ENCODE measurements at regions not wholly inside any gene's neighbourhood (a gene's known extent, or its start where the extent isn't known, plus 50 kb on each side); places are given as distances from the start of the nearest gene placed in this dataset.

DNA sequence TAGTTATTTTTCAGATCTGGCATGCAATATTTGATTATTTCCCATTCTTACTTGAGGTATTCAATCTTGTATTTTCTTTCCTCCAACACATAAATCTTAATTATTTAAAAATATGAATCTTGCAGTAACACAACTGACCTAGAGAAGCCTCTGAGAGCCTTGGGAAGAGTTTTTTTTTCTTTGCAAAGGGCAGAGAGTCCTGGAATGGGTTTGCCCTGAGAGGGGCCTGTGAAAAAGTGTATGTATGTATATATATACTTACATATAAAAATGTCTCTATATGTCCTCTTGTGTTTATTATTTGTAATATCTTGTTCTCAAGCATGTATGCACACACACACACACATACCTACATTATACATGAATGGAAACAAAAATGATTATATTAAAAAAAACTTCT lies 801.2 kb upstream of the SLITRK1 start:
- no peak for DNase-seq (ENCODE audit: low read depth in 1 of 2, low spot score in 1 of 2)

DNA sequence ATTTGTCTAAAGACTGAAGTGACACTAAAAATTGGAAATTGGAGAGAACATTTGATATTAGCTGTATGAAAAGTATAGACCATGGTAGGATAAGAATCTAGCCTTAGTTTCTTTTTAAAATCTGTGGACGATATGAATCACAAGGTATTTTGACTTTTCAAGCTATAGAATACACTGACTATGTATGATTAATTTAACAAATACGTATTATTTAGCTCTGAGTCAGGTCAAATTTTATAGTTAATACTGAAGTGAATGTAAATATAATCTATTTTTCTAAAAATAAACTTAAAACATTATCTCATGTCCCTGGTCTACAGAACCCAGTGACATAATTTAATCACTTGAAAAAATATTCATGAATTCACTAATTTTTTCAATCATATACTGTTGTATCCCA lies 795.6 kb upstream of the SLITRK1 start:
- no peak for DNase-seq (ENCODE audit: low read depth in 1 of 2, low spot score in 1 of 2)

DNA sequence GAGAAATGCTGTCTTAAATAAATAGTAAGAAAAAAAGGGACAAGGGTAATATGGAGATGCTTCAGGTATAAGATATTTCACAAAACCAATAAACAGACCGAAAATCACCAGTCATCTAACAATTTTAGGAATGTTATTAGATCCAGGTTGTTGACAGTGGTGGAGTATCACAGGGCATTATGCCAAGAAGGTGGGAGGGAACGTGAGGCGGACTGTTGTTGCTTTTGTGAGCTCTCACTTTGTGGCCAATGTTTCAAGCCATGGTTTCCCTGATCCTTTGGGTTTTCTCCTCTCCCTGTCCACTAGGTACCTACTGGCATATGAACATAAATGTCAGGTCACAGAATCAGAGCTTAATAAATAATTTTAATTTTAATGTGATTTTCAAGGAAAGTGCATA lies 790.3 kb upstream of the SLITRK1 start:
- no peak for DNase-seq (ENCODE audit: low read depth in 1 of 2, low spot score in 1 of 2)

DNA sequence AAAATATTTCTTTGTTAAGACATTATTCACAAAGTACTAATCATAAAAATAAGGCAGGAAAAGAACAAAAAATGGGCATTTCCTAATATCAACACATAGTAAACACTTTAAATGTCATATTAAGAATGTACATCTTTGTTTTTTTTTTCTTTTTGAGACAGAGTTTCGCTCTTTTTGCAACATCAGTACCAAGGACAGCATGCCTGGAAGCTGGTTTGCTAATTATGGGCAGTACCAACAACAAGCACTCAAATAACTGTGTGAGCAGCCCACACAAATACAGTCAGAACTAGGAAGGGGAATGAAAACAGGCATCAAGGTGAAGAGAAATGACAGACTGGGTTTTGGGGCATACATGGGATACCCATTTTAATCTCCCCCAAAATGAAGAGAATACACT lies 788.0 kb upstream of the SLITRK1 start:
- DNase-seq (ENCODE audit: low read depth in 1 of 2, low spot score in 1 of 2), result no peak

DNA sequence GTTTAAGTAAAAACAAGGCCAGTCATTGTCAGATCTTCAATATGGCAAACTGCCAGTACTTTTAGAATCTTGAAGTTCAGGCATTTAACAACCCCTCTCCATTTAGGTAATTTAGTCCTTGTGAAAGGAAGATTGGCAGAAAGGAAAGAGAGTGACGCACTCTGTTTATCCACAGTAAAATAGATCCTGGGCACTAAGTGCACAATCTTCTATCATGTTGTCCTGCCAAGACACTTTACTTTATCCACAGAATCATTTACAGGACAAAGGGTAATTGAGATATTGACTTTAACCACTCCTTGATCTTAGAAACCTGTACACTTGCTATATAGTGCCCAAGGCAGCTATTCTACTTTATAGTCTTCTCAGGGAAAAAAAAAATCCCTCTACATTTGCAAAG lies 786.4 kb upstream of the SLITRK1 start:
- DNase-seq (ENCODE audit: low read depth in 1 of 2, low spot score in 1 of 2), result no peak

DNA sequence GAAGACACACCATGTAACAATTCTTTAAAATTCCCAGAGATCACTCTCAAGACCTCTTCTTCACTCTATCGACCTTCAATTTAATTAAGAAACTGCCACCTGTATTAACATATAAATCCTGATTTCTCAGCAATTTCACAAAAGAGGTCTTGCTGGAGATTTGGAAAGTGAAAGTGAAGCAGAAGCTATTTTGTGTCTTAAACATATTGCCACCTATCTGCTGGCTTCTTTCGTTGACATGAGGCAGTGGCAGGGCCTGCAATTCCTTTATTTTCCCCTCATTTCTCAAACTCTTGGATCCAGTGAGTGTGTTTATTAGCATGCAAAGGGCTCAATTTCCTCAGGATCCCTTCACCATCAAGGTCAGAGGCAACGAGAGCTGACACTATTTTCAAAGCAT lies 780.2 kb upstream of the SLITRK1 start:
- DNase-seq (ENCODE audit: low read depth in 1 of 2, low spot score in 1 of 2), result no peak

DNA sequence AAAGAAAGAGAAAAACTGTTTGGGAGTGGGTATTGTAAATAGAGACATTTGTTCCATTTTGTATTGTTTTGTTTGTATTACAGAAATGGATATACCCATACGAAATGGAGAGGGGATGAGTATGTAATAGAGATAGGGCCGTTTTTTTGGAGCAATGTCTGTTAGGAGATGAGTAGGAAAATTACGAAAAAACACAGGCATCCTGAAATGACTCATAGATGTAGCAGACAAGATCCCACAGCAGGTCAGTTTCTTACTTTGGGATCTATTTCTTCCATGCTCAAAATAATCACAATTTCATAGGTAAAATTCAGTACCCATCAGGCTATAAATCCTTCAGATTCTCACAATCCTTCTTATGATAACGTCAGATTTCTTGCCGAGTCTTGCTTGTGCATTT lies 779.4 kb upstream of the SLITRK1 start:
- DNase-seq (ENCODE audit: low read depth in 1 of 2, low spot score in 1 of 2), result no peak

DNA sequence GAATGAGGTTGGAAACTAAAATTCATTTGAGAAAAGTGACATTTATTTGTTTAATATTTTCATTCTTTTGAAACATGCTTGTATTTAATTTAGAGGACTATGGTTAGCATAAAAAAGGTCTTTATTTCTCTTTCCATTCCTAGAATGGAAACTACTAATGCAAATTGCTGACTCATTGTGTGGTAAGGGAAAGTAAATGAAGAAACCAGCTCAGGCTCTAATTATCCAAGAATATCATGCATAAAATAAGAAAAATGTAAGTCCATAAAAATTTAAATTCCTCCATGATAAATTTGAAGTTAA lies 777.0 kb upstream of the SLITRK1 start:
- no peak for DNase-seq (ENCODE audit: low read depth in 1 of 2, low spot score in 1 of 2)

DNA sequence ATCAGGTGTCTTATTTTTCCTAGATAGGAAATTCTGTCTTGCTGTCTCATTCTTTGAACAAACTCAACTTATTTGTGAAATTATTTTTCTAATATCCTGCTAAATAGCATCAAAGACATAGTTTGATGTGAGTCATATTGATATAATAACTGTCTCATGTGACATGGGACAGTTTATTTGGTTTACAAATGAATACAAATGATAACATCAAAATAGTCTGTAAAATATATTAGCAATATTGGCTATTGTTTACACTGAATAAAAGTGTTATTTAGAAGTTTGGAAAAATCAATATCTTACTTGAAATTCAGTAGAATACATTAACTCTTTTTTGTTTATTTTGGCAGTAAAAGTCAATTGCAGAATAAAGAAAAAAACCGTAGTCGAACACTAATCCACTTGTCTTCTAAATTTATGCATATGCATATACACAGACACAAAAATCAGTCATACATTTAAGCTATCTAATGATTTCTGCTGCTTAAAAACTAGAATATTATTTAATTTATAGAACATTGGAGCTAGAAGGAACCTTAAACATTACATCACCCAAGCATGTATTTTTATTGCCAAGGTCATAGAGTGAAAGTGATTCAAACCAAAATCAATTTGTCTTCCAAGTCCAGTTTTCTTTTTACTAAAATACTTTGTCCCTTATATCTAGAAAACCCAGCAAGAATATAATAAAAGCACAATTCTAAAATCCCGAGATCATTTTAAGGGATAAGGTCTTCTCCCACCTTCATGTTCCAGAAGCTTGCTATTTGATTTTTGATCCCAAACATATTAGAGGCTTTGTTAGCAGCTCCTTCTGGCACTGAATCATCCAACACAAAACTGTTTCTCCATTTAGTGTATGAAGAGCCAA lies 776.5 kb upstream of the SLITRK1 start:
- no peak for DNase-seq (ENCODE audit: low read depth in 1 of 2, low spot score in 1 of 2)

DNA sequence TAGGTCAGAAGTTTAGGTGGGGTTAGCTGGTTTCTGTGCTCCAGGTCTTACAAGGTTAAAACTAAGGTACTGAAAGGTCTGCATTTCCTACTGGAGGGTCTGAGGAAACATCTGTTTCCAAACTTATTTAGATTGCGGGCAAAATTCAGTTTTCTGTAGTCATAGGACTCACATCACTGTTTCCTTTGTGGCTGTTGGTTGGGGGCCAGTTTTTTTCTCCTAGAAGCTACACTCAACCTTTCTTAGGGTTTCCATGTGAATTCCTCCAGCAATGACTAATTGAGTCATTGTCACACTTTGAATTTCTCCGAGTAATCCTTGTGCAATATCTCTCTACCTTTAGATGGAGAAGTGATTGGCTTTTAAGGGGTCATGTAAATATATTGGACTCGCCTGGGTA lies 773.4 kb upstream of the SLITRK1 start:
- DNase-seq (ENCODE audit: low read depth in 1 of 2, low spot score in 1 of 2), result no peak

DNA sequence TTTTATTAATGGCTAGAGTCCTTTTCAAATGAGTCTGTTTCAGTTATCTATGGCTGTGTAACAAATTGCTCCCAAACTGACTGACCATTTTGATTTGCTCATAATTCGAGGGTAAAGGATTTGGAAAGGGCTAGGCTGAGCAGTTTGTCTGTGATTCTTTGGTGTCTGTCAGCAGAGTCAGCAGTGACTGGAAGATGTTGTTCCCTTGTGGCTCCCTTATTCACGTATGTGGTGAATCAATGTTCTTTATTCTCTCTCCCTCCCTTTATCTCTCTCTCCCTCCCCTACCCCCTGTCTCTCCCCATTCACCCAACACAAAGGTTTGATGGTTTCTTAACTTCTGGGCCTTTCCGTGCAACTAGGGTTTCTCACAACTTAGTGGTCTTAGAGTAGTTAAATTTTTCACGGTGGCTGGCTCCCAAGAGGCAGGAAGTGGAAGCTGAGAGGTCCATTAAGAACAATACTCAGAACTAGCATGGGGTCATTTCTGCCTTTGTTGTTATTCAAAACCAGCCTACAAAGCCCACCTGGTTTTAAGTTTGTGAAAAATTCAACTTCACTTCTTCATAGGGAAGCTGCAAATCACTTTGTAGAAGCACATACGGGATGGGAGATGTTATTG lies 772.5 kb upstream of the SLITRK1 start:
- DNase-seq (ENCODE audit: low read depth in 1 of 2, low spot score in 1 of 2), result no peak

DNA sequence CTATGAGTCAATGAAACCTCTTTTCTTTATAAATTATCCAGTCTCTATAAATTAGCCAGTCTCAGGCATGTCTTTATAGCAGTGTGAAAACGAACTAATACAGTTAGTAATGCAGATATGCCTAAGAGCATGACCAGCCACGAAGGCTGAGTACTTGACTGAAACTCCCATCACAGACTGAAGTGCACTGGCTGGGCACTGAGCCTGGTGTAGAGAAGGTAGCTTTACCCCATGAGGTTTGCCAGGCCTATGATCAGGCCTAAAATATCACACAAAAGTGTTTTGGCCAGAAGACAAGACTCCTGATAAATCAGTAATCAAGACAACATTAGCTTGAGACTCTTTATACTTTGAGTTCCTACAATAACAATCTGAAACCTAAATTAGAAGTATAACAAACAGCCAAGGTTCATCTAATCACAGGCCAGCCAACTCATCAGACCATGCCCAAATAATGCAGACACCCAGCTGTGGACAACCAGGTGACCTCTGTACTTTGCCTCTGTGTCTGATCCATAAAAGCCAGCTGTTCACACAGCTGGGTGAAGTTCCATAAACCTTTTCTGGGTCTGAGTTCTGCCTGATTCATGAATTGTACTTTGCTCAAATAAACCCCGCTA lies 771.8 kb upstream of the SLITRK1 start:
- DNase-seq (ENCODE audit: low read depth in 1 of 2, low spot score in 1 of 2), result no peak

DNA sequence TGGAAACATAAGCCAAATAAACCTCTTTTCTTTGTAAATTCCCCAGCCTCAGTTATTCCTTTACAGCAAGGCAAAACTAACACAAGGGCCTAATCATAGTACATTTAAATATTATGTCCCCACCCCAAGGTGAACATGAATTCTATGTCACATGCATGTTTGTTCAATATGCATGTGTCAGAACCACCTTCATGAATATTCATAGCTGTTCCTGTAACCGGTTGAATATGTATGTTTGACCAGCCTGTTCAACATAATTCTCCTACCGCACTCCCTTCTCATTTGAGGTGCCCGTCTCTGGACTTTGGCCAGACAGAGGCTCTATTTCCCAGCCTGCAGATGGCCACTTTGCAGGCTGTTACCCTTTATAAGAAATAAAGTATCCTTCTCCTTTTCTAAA lies 769.4 kb upstream of the SLITRK1 start:
- no peak for DNase-seq (ENCODE audit: low read depth in 1 of 2, low spot score in 1 of 2)

DNA sequence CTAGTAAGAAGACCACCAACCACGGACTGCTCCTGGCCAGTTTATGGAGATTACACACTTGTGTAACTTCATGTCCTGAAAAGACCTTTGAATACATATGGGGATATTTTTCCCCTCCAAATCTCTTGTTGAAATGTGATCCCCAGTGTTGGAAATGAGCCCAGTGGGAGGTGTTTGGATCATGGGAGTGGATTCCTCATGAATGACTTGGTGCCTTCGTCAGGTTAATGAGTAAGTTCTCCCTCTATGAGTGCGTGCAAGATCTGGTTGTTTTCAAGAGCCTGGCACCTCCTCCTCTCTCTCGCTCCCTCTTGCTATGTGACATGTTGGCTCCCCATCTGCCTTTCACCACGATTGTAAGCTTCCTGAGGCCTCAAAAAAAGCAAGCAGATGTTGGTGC lies 769.0 kb upstream of the SLITRK1 start:
- no peak for DNase-seq (ENCODE audit: low read depth in 1 of 2, low spot score in 1 of 2)

DNA sequence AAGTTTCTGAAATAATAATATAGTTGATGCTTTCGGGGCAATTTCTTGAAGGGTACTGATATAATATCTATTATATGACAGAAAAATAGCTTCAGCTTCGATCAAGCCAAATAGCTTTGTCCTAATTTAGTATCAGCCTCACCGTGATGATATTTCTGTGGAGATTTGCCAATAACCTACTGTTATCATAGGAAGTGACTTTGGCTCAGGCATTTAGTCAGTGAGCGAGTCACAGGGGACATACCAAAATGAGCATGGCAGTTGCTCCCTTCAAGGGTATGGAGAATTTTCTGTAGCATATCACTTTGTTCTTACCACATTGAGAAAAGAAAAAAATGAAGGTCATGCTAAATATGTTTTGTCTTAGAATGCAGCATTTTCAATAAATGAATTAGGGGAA lies 767.6 kb upstream of the SLITRK1 start:
- DNase-seq (ENCODE audit: low read depth in 1 of 2, low spot score in 1 of 2), result no peak

DNA sequence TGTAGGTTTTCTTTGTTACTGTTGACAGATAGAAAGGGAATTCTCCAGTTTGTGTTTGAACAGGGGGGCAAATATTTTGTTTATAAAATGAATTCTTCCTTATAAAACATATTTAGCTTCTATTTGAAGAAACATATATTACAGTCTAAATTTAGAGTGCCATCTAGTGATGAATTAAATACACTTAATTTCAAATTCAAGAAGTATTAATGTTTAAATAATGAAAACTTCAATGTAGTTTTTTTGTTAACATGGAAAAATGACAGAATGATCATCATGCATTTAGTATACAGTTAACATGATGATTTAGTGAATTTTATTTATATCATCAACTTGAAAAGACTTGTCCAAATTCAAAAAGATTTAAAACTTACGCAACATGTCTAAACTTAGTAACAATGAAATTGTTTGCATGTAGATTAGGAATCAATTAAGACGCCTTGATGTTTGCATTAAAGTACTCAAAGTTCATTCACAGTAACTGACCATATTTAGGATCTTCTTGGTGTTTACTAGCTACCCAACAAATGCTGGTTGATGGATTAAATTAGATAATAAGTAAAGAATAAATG lies 765.9 kb upstream of the SLITRK1 start:
- DNase-seq (ENCODE audit: low read depth in 1 of 2, low spot score in 1 of 2), result no peak

DNA sequence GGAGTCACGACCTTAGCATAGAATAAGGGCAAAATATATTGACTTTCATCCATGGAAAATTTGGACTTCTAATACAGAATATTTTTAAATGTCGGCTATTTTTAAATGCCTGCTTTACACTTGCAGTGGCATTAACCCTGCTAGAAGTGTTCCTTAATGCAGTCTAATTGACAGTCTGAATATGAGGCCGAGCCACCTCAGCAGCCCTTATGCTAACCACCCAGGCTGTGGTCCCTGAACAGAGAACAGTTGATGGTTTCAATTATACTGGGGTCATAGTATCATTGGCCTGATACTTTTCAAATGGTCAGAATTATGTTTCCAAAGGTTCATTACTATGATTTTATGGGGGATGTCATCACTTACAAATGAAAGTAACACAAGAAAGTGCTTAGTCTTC lies 764.7 kb upstream of the SLITRK1 start:
- no peak for DNase-seq (ENCODE audit: low read depth in 1 of 2, low spot score in 1 of 2)

DNA sequence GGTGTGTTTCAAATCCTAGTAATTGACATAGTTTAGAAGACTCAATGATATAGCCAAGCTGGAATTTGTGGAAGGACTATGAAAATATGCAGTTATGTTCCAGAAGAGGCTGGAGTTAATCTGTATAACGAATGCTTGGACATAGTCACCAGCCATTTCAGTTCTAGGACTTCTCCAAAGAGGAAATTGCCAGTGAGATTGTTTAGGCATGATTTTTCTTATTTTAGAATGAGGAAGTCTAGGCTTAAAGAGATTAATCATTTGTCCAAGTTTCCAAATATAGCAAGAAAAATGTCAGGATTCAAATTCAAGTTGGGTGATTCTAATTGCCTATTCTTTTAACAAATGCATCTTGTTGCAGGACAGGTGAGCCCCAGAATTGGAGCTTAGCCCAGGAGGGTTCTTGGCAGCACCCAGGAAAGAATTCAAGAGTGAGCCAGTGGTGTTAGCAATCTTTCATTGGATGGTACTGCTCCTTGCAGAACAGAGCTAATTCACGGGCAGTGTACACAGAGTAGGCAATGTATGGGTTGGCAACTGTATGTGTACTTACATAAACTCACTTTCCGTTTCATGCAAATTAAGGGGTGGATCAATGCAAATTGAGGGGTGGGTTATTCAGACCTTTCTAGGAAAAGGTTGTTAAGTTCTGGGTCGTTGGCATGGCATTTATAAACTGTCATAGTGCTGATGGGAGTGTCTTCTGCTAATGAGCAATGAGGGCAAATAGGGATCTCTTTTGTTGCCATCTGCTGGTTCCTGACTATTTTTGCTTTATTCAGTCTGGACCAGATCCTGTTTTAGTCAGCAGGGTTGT lies 763.1 kb upstream of the SLITRK1 start:
- DNase-seq (ENCODE audit: low read depth in 1 of 2, low spot score in 1 of 2), result no peak

DNA sequence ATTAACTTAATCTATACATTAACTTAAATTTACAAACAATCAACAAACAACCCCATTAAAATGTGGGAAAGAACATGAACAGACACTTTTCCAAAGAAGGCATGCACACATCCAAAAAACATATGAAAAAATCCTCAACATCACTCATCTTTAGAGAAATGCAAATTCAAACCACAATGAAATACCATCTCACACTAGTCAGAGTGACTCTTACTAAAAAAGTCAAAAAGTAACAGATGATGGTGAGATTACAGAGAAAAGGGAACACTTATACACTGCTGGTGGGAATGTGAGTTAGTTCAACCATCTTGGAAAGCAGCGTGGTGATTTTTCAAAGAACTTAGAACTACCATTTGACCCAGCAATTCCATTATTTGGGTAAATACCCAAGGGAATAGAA lies 759.2 kb upstream of the SLITRK1 start:
- DNase-seq (ENCODE audit: low read depth in 1 of 2, low spot score in 1 of 2), result no peak

DNA sequence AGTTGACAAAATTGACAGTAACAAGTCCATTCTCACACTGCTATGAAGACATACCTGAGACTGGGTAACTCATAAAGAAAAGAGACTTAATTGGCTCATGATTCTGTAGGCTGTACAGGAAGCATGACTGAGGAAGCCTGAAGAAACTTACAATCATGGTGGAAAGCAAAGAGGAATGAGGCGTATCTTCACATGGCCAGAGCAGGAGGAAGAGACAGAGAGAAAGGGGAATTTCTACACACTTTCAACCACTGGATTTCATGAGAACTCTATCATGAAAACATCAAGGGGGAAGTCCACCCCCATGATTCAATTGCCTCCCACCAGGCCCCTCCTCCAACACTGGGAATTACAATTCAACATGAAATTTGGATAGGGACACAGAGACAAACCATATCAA lies 758.4 kb upstream of the SLITRK1 start:
- DNase-seq (ENCODE audit: low read depth in 1 of 2, low spot score in 1 of 2), result no peak

DNA sequence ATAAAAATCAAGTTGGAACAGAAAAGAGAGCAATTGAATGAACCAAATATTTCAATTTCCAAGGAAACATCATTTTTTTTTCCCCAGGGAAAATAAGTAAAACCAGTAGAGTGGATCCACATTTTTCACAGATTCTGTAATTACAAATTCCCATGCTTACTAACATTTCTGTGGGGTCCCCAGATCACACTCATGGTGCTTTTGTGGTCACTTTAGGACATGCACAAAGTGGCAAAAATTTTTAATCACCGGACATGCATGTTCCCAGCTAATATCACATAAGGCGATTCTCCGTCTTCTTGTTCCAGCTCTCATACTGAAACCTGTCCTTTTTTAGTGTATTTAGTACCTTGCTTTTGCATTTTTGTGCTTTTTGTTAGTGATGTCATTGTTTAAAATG lies 748.2 kb upstream of the SLITRK1 start:
- DNase-seq (ENCODE audit: low read depth in 1 of 2, low spot score in 1 of 2), result no peak

DNA sequence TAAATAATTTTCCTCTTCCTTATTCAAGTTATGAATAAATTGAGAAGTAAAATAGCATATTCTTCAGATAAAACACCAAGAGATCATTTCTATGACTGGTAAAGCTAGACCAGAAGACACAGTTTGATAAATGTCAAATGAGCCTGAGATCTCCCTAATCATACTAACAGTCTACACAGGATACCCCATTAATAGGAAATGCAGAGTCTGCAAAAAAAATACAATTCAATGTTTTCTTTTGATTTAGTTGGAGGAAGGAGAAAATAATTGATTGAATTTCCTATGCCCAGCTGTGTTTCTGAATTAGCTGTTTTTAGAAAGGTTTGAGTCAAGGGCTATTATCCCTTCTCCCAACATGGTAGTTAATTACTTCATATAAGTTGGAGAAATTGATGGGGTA lies 734.6 kb upstream of the SLITRK1 start:
- DNase-seq (ENCODE audit: low read depth in 1 of 2, low spot score in 1 of 2), result no peak
